HG03342 (cell line): ENCODE measurements at regions not wholly inside any gene's neighbourhood (a gene's known extent, or its start where the extent isn't known, plus 50 kb on each side); places are given as distances from the start of the nearest gene placed in this dataset.

ENCODE experiments used
- ATAC-seq: cut with Tn5 transposase; IDR thresholded peaks from one replicate; pipeline ENCODE4 v1.9.1; 2021; ENCODE audit warnings: mild to moderate bottlenecking, moderate library complexity; ENCODE audit not compliant: unreplicated experiment

DNA sequence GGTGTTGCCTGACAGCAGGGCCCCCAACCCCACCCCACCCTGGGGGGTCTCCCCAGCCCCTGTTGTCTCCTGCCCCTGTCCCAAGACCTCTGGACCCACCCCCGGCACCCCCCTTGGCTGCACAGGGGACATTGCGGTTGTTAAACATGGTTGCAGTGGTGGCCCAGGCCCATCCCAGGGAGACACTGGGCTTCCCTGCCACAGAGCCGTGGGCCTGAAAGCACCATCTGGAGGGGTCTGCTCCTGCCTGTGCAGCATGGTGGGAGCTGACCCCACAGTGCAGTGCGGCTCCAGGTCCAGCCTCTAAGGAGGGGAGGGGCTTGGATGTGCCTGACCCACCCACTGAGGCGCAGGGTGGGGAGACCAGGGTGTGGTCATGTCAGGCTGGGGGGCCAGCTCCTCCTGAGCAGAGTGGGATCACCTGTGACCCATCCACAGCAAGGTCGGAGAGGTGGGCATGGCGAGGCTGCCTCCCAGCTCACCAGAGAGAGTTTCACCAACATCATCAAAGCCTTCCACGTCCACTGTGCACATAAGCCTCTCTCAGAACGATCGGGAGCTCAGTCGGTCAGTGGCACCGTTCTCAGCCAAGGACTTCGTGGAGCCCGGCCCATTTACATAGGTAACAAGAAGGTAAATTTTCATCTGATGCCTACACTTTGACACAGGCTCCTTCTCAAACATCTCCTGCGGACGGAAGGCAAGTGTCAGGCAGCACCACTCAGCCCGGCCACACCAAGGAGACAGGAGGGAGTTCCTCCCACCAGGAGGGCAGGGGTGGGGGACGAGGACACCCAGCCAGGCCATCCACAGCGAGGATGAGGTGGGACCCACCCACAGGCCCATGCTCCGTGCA is 201.1 kb downstream of the BRD1 start:
- no peak for ATAC-seq

- ATAC-seq, result no peak
Observed at GRCh38 chr22:49624421-49625177, 203.1 kb downstream of the BRD1 start.

- no peak for ATAC-seq
Observed at GRCh38 chr22:49623715-49624114, 204.0 kb downstream of the BRD1 start.

- no peak for ATAC-seq
Observed at GRCh38 chr22:49623176-49623575, 204.5 kb downstream of the BRD1 start.

DNA sequence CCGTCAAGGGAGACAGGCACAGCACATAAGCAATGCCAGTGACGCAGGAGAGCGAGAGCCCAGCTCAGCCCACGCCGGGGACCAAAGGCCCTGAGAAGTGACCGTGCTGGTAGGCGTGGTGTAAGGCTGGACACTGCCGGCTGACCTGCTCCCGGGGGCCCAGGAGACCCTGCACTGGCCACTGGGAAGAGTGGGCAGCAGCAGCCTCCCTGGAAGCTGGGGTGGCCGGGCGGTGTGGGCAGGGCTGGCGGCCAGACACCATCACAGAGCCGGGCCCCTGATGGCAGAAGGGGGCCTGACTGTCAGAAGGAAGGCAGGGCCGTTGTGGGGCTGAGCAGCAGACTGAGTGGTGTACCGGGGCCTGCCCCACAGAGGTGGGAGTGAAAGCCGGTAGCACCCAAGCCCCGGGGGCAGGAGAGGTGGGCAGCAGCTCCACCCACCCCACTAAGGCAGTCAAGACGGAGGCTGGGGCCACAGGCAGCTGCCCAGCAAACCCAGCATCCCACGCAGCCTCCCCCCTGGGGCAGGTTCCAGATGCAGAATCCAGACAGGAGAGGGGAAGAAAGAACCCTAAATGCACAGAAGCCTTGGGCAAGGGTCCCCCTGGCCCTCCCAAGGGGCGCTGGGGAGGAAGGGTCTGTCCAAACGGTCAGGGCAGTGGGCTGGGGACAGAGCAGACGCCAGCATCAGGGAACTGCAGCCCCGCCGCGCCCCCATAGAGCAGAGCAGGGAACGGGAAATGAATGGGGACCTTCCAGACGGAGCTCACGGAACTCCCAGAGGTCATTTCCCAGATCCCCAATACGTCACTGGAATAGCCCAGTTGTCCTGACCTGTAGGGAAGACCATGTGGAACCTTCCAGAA is 205.2 kb downstream of the BRD1 start:
- ATAC-seq, result no peak

GRCh38 chr22:49621601-49622210 is 206.0 kb downstream of the BRD1 start:
- no peak for ATAC-seq

DNA sequence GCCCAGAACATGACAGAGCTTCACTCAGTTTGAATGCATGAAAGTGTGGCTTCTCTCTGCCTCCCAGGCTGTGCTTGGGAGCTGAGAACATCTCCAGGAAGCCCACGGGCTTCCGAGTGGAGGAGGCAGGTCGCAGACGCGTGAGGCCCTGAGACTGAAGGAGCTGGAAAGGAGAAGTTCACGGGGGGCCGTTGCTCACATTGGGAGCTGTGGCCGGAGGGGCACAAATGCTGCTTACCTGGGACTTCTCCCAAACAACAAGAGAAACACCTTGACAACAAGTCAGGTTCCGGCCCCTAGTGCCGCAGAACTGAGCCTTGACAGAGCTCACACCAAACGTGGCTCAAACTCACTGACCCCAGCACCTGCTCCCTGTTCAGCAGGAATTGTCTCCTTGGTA is 207.0 kb downstream of the BRD1 start:
- no peak for ATAC-seq

DNA sequence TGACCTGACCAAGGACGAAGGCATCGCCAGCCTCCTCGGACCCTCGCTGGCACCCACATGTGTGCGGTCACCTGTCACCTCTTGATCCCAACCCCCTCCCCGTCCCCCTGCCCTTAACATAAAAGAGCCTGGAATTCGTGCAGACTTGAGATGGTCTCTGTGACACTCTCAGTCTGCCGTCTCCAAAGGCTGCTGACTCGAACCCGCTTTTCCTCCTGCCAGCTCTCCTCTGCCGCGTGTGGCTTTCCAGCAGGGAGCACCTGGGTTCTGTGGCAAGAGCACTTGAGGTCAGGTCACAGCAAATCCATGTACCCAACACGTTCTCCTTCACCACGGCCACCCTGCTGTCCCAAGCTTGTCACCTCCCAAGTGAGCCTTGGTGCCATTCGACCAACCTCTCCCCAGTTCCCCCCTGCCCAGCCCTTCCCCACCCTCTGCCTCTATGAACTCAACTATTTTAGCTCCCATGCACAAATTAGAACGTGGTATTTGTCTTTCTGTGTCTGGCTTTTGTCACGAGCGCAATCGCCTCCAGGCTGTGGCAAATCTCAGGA is 207.6 kb downstream of the BRD1 start:
- no peak for ATAC-seq

DNA sequence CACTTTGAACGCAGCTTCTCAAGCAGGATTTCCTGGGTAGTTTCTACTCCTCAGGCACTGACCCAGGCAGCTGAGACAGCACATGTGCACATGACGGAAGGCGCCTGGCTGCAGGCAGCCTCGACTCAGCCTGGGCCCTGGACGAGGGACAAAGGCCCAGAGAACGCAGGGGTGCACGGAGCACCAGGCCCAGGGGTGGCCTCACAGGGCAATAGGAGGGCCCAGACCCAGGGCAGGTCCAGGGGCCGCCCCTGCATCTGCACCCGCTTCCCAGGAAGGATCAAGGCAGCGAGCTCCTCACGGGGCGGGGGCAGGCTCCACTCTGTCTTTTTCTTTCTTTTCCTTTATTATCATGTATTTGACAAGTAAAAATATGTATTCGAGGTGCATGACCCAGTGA is 208.4 kb downstream of the BRD1 start:
- no peak for ATAC-seq

GRCh38 chr22:49618677-49618953 is 209.1 kb downstream of the BRD1 start:
- no peak for ATAC-seq

DNA sequence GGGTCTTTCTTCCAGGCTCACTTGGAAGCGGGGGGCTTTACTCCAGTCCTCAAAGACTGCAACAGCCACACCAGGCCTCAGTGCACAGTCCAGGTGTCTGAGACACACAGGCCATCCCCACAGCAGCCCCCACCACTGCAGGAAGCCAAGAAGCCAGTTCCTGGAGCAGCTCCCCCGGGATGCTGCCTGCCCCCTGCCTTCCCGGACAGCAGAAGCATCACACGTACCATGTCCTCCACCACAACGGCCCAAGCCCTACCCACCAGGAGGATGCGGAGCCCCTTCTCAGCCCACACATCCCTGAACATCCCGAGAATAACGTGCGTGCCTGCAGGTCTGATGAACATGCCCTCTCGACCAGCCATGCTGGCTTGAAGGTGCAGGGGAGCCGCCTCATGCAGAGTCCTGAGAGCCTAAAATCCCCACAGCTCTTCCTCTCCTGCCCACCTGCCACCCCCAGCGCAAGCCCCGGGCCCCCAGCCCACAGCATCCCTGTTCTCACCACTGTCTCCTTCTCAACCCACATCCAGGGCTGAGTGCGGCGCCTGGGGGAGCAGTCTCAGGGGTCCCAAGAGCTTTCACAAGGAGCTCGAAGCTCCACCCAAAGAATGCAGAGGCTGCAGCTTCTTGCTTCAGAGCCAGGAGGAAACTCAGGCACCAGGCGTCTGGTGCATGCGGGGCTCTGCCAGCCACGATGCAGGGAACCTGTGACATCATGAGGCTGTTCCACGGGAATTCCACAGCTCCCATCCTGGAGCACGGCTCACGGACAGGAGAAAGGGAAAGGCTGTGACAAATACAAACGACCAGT is 209.6 kb downstream of the BRD1 start:
- no peak for ATAC-seq

DNA sequence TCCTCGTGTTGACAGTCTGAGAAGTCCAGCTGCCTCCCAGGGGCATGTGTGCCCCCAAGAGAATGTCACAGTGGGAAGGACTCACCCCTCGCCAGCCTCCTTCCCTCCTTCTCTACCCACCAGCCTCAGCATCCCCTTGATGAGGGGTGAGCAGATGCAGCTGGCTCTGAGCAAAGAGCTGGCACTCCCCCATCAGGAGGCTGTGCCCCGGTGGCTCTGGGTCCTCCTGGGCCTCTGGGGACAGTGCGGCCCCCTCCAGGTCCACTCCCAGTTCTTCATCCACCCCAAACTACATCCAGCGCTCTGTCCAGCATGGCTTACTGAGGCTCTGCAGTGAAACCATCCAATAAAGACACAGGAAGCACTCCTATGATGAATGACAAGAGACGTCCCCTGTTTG is 210.4 kb downstream of the BRD1 start:
- ATAC-seq, result no peak

DNA sequence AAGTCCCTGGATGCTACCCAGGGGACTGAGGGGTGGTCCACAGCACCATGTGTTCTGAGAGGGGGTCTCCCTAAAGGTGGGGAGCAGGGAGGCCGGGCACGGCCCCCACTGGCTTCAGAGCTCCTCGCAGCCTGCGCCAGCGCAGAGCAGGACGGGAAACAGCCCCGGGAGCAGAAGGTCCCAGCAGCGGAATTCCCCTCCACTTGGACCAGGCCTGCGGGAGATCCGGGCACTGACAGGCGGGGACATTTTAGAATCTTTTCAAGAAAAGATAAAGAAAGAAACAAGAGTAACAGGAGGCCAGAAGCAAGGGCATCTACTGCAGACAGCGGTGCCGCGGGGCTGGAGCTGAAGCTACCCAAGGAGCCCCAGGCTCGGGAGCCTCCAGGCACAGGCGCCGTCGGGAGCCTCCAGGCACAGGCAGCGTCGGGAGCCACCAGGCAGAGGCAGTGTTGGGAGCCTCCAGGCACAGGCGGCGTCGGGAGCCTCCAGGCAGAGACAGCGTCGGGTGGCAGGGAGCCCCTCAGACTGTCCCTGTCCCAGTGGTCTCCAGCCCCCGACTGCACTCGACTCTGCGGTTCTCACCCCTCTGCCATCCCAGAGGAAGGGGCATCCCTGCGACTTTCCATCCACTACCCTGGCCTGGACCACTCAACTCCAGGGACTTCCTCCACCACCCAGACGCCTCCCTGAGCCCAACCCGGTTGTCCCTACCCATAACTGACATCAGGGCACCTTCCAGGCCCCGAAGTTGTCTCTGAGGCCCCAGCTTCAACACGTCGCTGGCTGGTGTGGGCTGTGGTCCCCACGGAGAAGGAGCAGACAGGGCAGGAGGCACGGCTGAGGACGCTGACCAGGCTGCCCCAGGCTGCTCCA is 211.1 kb downstream of the BRD1 start:
- no peak for ATAC-seq

- ATAC-seq, result no peak
Observed at GRCh38 chr22:49614966-49615965, 212.4 kb downstream of the BRD1 start.

GRCh38 chr22:49613511-49614270 is 214.0 kb downstream of the BRD1 start:
- no peak for ATAC-seq

DNA sequence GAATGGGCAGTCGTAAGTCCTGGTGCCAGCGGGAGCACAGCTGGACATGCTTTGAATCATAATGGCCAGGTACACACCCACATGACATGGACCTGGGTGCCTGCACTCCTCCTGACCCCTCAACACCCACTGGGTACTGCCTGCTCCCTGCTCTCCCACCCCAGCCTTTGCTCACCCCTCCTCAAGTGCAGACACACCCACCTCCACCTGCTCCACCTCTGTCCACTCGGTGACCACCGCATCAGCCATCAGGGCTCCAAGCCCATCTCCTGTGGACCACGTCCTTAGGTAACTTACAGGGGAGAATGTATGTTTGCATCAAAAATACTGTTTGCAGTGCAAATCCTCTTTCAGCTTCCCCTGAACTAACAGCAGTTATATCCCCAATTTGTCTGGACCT is 214.6 kb downstream of the BRD1 start:
- no peak for ATAC-seq

DNA sequence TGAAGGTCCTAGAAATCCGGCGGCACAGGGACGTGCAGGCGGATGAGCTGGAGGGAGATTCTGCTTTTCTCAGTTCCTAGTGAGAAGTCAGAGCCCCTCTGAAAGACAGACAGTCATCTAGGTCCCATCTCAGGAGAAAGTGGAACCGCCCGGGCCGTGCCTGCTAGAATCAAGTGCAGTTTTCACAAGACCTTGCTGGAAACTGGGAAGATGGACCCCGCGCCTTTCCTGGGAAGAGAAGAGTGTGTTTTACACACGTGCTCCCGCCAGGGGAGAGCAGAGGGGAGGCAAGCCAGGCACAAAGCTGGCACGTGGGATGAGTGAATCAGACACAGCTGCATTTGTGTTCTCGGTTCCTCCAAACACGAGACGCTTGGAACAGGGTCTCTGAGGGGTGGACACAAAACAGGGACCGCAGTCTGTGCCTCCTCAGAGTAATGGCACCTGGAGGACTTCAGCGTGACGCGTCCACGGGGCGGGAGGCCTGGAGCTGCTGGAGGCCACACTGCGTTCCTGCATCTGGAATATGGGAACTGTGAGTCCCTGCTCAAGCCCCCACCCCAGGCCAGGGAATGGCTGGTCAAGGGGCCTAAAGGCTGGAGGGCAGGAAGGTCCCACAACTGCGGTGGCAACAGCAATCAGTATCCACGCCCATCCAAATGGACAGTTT is 218.3 kb downstream of the BRD1 start:
- no peak for ATAC-seq
